Naive thymus-derived CD4-positive, alpha-beta T cell (primary cell): ENCODE measurements at regions not wholly inside any gene's neighbourhood (a gene's known extent, or its start where the extent isn't known, plus 50 kb on each side); places are given as distances from the start of the nearest gene placed in this dataset.

Source experiments
- ATAC-seq: fragments of 150-1000 bp; cut with Tn5 transposase; 2 replicates; pipeline ENCODE4 v1.10.0; 2021; ENCODE audit warnings: mild to moderate bottlenecking, moderate library complexity
- CTCF ChIA-PET: fragments of 350-600 bp; sonication (Branson Sonifier 250); formaldehyde crosslinking; loops from one replicate; lab custom pipeline; 2021; ENCODE audit warnings: antibody characterized with exemption; lab: Charles Lee
- POLR2A ChIA-PET: fragments of 350-600 bp; sonication (Branson Sonifier 250); formaldehyde crosslinking; loops from one replicate; lab custom pipeline; 2021; ENCODE audit warnings: antibody characterized with exemption, inconsistent platforms; lab: Charles Lee
- DNase-seq, 9 donors: peaks; one replicate each; pipeline versions ENCODE4 v3.0.0 to v3.0.0-alpha.2; 2020 to 2022; ENCODE audit warnings: mixed read lengths in 1 of 9
- H3K27ac ChIP-seq: one replicate; pipeline ENCODE4 v1.7.0; 2013; ENCODE audit warnings: mild to moderate bottlenecking, low read depth, low read length, moderate library complexity
- H3K27me3 ChIP-seq, 2 donors: one replicate each; pipeline ENCODE4 v1.7.0; 2013; ENCODE audit warnings: low read length in 2 of 2, mild to moderate bottlenecking in 2 of 2, moderate library complexity in 2 of 2; ENCODE audit not compliant: control insufficient read depth in 2 of 2, insufficient read depth in 2 of 2
- H3K36me3 ChIP-seq, 3 experiments: 1 replicate in 2 of 3; 2 replicates in 1 of 3; pipeline ENCODE4 v1.7.0; 2013; ENCODE audit warnings: low read length in 3 of 3, mild to moderate bottlenecking in 3 of 3, moderate library complexity in 1 of 3; ENCODE audit not compliant: insufficient read depth in 3 of 3, control insufficient read depth in 2 of 3
- H3K4me1 ChIP-seq, 2 donors: one replicate each; pipeline ENCODE4 v1.7.0; 2013; ENCODE audit warnings: low read length in 2 of 2, mild to moderate bottlenecking in 2 of 2, moderate library complexity in 1 of 2; ENCODE audit not compliant: control insufficient read depth in 2 of 2, insufficient read depth in 2 of 2
- H3K4me3 ChIP-seq: 2 replicates; pipeline ENCODE4 v1.7.0; 2013; ENCODE audit warnings: mild to moderate bottlenecking, low read length
- H3K9me3 ChIP-seq, 3 experiments: 1 replicate in 2 of 3; 2 replicates in 1 of 3; pipeline ENCODE4 v1.7.0; 2013; ENCODE audit warnings: low read length in 3 of 3; ENCODE audit not compliant: control insufficient read depth in 2 of 3
- H3K27ac Mint-ChIP-seq, 9 donors: one replicate each; pipeline ENCODE4 v1.8.0; 2020 to 2022; ENCODE audit warnings: mixed read lengths in 9 of 9, mild to moderate bottlenecking in 8 of 9, moderate library complexity in 5 of 9, inconsistent platforms in 2 of 9
- H3K27me3 Mint-ChIP-seq, 5 donors: one replicate each; pipeline ENCODE4 v1.8.0; 2021 to 2022; ENCODE audit warnings: mixed read lengths in 5 of 5, mild to moderate bottlenecking in 1 of 5
- H3K36me3 Mint-ChIP-seq, 5 donors: one replicate each; pipeline ENCODE4 v1.8.0; 2020 to 2022; ENCODE audit warnings: mixed read lengths in 5 of 5, mild to moderate bottlenecking in 3 of 5, inconsistent platforms in 1 of 5
- H3K4me1 Mint-ChIP-seq, 7 donors: one replicate each; pipeline ENCODE4 v1.8.0; 2020 to 2022; ENCODE audit warnings: mixed read lengths in 7 of 7, mild to moderate bottlenecking in 3 of 7, inconsistent platforms in 1 of 7
- H3K4me3 Mint-ChIP-seq, 10 donors: one replicate each; pipeline ENCODE4 v1.8.0; 2020 to 2022; ENCODE audit warnings: mild to moderate bottlenecking in 10 of 10, mixed read lengths in 10 of 10, moderate library complexity in 6 of 10, inconsistent platforms in 2 of 10
- H3K9me3 Mint-ChIP-seq, 11 donors: one replicate each; pipeline ENCODE4 v1.8.0; 2020 to 2022; ENCODE audit warnings: mixed read lengths in 11 of 11, mild to moderate bottlenecking in 4 of 11, inconsistent platforms in 1 of 11, moderate library complexity in 1 of 11
- intact Hi-C, 2 donors: fragments of 100-400 bp; cut with micrococcal nuclease; formaldehyde crosslinking; loops; one replicate each; pipeline ENCODE4 v1.15.1; 2023

DNA sequence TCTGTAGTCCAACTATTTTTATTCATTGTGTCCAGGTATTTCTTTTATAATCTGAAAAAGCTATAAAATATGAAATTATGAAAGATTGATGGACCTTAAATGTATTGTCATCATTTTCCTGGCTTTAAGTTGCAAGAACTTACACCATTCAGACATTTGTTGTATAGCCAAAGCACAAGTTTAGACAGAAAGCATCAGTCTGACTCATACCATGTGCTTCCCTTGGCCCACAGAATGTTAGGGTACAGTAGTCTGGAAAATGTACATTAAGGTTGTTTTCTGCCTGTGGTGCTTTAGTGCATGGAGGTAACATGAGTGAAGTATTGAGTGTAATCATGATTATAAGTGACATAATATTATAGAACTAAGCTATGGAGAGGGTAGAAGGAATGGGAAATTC, 1002.5 kb downstream of the BCL11B start:
- Mint-ChIP-seq H3K4me1 (peaks cover 3 to 38% (median 25%) of the 10 kb centered on the region in 7 donors), H3K27ac (no peak overlapping the region), H3K4me3 (no peak overlapping the region), H3K36me3 (peaks cover 8 to 26% (median 14%) of the 10 kb centered on the region in 5 donors), H3K27me3 (no peaks in the 10 kb centered on the region), H3K9me3 (peaks cover 0 to 29% (median 15%) of the 10 kb centered on the region in 11 donors)
- POLR2A ChIA-PET: no interaction called here
- Histone ChIP-seq H3K9me3 (peaks cover 0 to 13% (median 0%) of the 10 kb centered on the region in 3 experiments), H3K4me3 (no peak overlapping the region), H3K36me3 (no peaks in the 10 kb centered on the region), H3K27ac (no peak overlapping the region), H3K27me3 (no peaks in the 10 kb centered on the region), H3K4me1 (no peaks in the 10 kb centered on the region)
- ATAC-seq (no peak), DNase-seq (no peak)
- intact Hi-C loops: no loop called here
- CTCF ChIA-PET: no interaction called here

DNA sequence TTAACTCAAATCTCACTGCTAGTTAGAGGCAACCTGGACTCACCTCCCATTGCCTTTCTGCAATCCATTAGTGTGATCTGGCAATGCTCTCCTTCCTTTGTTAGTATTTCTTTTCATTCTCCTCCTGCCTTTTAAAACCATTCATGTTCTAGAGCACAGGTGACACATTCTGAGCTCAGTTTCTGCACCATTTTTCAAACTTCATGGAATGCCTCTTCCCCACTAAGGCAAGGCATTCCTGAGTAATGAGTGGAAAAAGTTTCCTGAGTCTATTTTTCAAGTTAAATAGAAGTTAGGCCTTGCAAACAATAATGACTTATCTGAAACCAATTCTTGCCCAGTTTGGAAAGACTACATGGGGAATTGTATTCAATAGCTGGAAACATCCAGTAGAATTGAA, 1001.8 kb downstream of the BCL11B start:
- Mint-ChIP-seq H3K4me3 (no peak overlapping the region), H3K27ac (peak overlapping the region in 2 of 9 donors; percentile 3 to 40), H3K36me3 (peaks cover 8 to 26% (median 14%) of the 10 kb centered on the region in 5 donors), H3K4me1 (peaks cover 3 to 36% (median 24%) of the 10 kb centered on the region in 7 donors), H3K9me3 (peaks cover 0 to 29% (median 15%) of the 10 kb centered on the region in 11 donors), H3K27me3 (no peaks in the 10 kb centered on the region)
- Histone ChIP-seq H3K4me3 (no peak overlapping the region), H3K27me3 (no peaks in the 10 kb centered on the region), H3K36me3 (no peaks in the 10 kb centered on the region), H3K27ac (no peak overlapping the region), H3K4me1 (no peaks in the 10 kb centered on the region), H3K9me3 (peaks cover 0 to 13% (median 0%) of the 10 kb centered on the region in 3 experiments)
- ATAC-seq: no peak
- CTCF ChIA-PET: interaction anchor here (0.6 kb wide), 2 partner anchors 362 to 413 kb away, joined by 3 read pairs; no protein-coding TSS in a partner anchor
- POLR2A ChIA-PET: no interaction called here
- intact Hi-C loops: no loop called here
- no peak for DNase-seq

DNA sequence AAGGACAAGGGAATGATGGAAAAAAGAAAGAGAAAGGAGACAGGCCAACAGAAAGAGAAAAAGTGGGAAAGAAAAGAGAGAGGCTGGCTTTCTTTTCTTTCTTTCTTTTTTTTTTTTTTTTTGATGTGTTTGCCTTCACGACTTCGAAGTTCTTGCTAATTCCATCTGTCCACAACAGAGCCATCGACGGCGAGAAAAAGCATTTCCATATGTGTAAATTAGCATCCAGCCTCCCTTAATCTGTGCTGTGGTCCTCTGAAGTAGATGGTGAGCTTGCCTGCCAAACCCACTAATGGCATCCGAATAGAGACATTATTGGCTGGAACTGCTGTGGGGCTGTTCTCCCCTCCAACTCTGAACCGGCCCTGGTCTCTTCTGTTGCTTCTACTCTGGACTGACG, 997.4 kb downstream of the BCL11B start:
- H3K27ac ChIP-seq: no peak overlapping the region
- POLR2A ChIA-PET: no interaction called here

DNA sequence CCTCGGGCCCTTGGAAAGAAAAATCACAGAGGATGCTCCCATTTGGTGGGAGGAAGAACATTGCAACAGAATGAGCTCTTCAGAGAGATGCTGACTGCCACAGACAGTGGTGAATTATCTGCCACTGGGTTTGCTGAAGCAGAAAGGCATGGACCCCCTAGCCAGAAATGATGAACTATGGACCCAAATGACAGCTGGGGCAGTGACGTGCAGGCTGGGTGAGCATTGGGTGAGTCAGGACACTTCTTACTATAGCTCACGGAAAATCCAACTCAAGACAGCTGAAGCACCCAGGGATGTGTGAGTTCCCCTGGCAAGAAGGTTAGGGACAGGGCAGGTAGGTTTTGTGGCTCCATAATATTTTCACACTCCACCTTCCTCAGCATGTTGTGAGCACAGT, 993.2 kb downstream of the BCL11B start:
- intact Hi-C loops: no loop called here
- H3K36me3 Mint-ChIP-seq: peaks cover 0 to 6% (median 5%) of the 10 kb centered on the region in 5 donors
- Histone ChIP-seq H3K4me3 (no peak overlapping the region), H3K27ac (no peak overlapping the region), H3K4me1 (no peaks in the 10 kb centered on the region), H3K27me3 (no peaks in the 10 kb centered on the region), H3K36me3 (no peaks in the 10 kb centered on the region), H3K9me3 (peaks cover 0 to 3% (median 0%) of the 10 kb centered on the region in 3 experiments)
- peaks cover 0 to 14% (median 1%) of the 10 kb centered on the region in 7 donors for H3K4me1 Mint-ChIP-seq
- H3K27ac Mint-ChIP-seq: peak overlapping the region in 2 of 9 donors; percentile 7 to 30
- ChIA-PET CTCF (no interaction called here), POLR2A (interaction anchor here (1.2 kb wide), 1 partner anchor 58 kb away, joined by 3 read pairs; no protein-coding TSS in a partner anchor)
- H3K4me3 Mint-ChIP-seq: no peak overlapping the region
- H3K27me3 Mint-ChIP-seq: no peaks in the 10 kb centered on the region
- DNase-seq (no peak), ATAC-seq (no peak)
- H3K9me3 Mint-ChIP-seq: peaks cover 0 to 14% (median 7%) of the 10 kb centered on the region in 11 donors

More for the DNA sequence above, 997.4 kb downstream of the BCL11B start:
- H3K4me1 Mint-ChIP-seq: peaks cover 3 to 24% (median 8%) of the 10 kb centered on the region in 7 donors
- no peaks in the 10 kb centered on the region for H3K27me3 ChIP-seq
- no peak for DNase-seq
- peaks cover 8 to 23% (median 13%) of the 10 kb centered on the region in 5 donors for H3K36me3 Mint-ChIP-seq
- intact Hi-C loops: no loop called here
- H3K27me3 Mint-ChIP-seq: no peaks in the 10 kb centered on the region
- peaks cover 0 to 30% (median 15%) of the 10 kb centered on the region in 11 donors for H3K9me3 Mint-ChIP-seq
- no peak for ATAC-seq
- H3K4me3 ChIP-seq: no peak overlapping the region
- H3K4me3 Mint-ChIP-seq: no peak overlapping the region
- no peaks in the 10 kb centered on the region for H3K4me1 ChIP-seq
- CTCF ChIA-PET: no interaction called here
- peaks cover 0 to 13% (median 0%) of the 10 kb centered on the region in 3 experiments for H3K9me3 ChIP-seq
- peak overlapping the region in 3 of 9 donors; percentile 14 to 47 (median 30) for H3K27ac Mint-ChIP-seq
- no peaks in the 10 kb centered on the region for H3K36me3 ChIP-seq

DNA sequence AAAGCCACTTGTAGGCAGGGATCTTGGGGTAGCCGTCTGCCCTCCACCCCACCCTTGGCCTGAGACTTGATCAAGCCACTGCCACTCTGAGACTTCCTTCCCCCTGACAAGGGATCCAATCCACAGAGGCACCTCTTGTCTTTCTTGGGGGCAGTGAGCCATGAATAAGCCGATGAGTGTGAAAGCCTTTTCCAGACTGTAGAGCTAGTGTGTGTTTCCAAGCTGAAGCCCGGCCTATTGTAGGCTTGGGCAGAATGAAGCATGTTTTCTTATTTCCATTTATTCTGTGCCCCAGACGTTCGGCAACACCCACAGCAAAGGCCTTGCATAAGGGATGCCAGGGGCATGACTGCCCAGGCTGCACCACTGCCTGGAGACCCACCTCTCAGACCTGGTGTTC, 991.6 kb downstream of the BCL11B start:
- Mint-ChIP-seq H3K36me3 (peaks cover 0 to 6% (median 5%) of the 10 kb centered on the region in 5 donors), H3K4me1 (peaks cover 0 to 9% (median 3%) of the 10 kb centered on the region in 7 donors), H3K27ac (peak overlapping the region in 2 of 9 donors; percentile 63 to 70), H3K9me3 (peaks cover 0 to 19% (median 7%) of the 10 kb centered on the region in 11 donors), H3K4me3 (no peak overlapping the region), H3K27me3 (no peaks in the 10 kb centered on the region)
- Histone ChIP-seq H3K36me3 (no peaks in the 10 kb centered on the region), H3K4me3 (no peak overlapping the region), H3K27ac (no peak overlapping the region), H3K9me3 (peaks cover 0 to 3% (median 0%) of the 10 kb centered on the region in 3 experiments), H3K27me3 (no peaks in the 10 kb centered on the region), H3K4me1 (no peaks in the 10 kb centered on the region)
- ChIA-PET POLR2A (interaction anchor here (0.6 kb wide), 1 partner anchor 252 kb away, joined by 3 read pairs; no protein-coding TSS in a partner anchor), CTCF (interaction anchor here (1.0 kb wide), 1 partner anchor 100 kb away, joined by 3 read pairs; no protein-coding TSS in a partner anchor)
- DNase-seq (no peak), ATAC-seq (no peak)
- intact Hi-C loops: no loop called here

DNA sequence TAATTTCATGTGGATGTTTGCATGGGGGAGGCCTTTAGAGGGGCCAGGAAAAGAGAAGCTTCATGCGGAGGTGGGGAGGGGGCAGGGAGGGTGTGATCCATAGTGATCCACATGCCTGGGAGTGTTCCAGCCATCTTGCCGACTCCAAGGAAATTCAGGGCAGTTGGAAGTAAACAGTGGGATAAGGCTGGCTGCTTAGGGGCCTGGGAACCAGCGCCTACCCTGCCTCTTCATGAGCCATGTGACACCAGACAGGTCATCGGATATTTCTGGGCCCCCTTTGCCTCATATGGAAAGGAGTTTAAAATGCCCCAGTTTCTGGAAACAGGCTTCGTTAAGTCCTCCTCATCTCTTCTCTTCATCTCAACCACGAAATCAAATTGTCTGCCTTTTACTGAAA, 983.2 kb downstream of the BCL11B start:
- CTCF ChIA-PET: interaction anchor here (0.7 kb wide), 1 partner anchor 188 kb away, joined by 3 read pairs; no protein-coding TSS in a partner anchor
- Histone ChIP-seq H3K4me1 (no peaks in the 10 kb centered on the region), H3K27ac (no peak overlapping the region), H3K9me3 (no peaks in the 10 kb centered on the region), H3K36me3 (no peaks in the 10 kb centered on the region), H3K4me3 (no peak overlapping the region), H3K27me3 (no peaks in the 10 kb centered on the region)
- DNase-seq (no peak), ATAC-seq (no peak)
- Mint-ChIP-seq H3K4me1 (peaks cover 3 to 8% (median 6%) of the 10 kb centered on the region in 7 donors), H3K4me3 (no peak overlapping the region), H3K27ac (no peak overlapping the region), H3K9me3 (peaks cover 0 to 18% (median 3%) of the 10 kb centered on the region in 11 donors), H3K27me3 (no peaks in the 10 kb centered on the region), H3K36me3 (peaks cover 0 to 4% (median 0%) of the 10 kb centered on the region in 5 donors)
- POLR2A ChIA-PET: no interaction called here
- intact Hi-C loops: no loop called here
